ENCODE measurements at regions not wholly inside any gene's neighbourhood (a gene's known extent, or its start where the extent isn't known, plus 50 kb on each side); places are given as distances from the start of the nearest gene placed in this dataset.

GRCh38 chr10:55051515-55051914, 250.5 kb upstream of the PCDH15 start:
- no peak for DNase-seq (ENCODE audit: extremely low read depth, low read depth)

DNA sequence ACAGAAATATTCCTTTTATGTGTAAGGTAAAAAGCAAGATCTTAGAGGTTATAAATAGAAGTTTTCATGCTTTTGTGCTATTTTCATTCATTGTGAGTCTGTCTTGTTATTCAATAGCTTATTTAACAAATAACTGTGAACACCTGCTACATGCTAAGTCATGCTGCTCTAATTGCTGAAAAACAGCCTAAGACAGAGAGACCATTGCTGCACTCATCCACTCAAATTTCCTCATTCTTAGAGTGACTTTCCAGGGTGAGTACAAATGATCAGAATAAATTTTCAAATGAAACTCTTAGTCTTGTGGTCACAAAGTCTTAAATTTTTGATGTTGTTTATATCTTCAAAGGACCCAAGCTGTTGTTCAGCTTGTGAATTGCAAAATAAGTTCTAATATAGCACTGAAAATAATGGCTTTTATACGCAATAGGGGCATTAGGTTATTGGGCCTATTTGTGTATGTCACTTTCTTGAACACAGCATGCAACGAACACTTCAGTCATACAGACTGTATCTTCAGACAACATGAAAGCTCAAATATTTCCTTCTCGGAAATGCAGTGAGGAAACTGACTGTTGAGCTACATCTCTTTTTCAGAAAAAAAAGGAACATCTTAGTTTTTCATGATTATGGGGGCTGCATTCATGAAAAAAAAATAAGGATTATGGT, 247.9 kb upstream of the PCDH15 start:
- DNase-seq (ENCODE audit: extremely low read depth, low read depth) = no peak

- DNase-seq (ENCODE audit: extremely low read depth, low read depth) = no peak
Observed at GRCh38 chr10:55043540-55043939, 242.5 kb upstream of the PCDH15 start.

DNA sequence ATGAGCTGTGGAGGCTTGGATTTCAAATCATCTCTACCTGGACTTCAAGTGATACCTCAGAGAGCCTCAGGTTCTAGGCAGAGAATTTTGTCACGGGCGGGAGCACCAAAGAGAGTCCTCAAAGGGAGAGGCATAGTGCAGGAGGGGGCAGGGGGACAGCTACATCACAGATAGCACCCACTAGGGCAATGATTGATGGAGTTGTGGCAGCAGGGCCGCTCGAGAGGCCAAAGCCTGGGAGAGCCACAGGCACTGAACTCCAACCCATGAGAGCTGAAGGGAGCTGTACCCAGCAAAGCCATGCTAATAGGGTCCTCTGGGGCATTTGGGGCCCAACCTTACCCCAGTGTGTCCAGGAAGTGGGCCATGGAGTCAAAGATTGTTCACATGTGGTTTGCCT, 232.0 kb upstream of the PCDH15 start:
- no peak for DNase-seq (ENCODE audit: extremely low read depth, low read depth)

- no peak for DNase-seq (ENCODE audit: extremely low read depth, low read depth)
Observed at GRCh38 chr10:55024713-55025112, 223.7 kb upstream of the PCDH15 start.

GRCh38 chr10:55019439-55019838, 218.4 kb upstream of the PCDH15 start:
- DNase-seq (ENCODE audit: extremely low read depth, low read depth) = no peak

GRCh38 chr10:55013318-55013717, 212.3 kb upstream of the PCDH15 start:
- DNase-seq (ENCODE audit: extremely low read depth, low read depth) = no peak

- no peak for DNase-seq (ENCODE audit: extremely low read depth, low read depth)
Observed at GRCh38 chr10:55002420-55002819, 201.4 kb upstream of the PCDH15 start.

DNA sequence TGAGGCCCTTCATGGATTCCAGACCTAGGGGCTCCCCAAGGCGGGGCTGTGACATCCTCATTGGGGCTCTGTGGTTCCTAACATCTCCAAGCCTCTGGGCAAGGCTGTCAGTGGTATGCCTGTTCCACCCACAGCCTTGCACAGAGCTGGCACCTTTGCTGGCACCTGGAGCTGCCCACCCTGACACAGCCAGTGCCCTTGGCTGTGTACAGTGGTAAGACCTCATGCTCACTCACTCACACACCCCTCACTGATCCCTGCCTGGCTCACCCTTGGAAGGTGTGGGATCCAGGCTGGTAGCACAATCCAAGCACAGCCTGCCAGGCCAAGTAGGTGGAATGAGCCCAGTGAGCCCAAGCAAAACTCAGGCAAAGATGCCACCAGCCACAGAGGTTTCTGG, 200.4 kb upstream of the PCDH15 start:
- DNase-seq (ENCODE audit: extremely low read depth, low read depth) = no peak

DNA sequence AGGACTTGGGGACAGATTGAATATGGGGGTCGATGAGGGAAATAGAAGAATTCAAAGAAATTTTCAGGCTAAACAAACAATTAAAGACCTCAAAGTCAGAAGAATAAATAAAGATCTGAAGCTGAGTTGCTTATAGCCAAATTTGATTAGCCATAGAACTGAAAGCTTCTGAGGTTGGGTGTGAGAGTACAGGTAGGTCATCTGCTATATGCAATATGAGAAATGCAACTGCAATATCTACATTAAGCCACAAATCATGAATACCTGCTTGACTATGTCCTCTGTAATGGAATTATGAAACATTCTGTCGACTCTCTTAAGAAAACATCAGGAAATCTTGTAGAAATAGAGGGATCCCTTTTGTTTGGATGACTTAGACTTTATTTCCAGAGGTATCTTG, 192.1 kb upstream of the PCDH15 start:
- no peak for DNase-seq (ENCODE audit: extremely low read depth, low read depth)

DNA sequence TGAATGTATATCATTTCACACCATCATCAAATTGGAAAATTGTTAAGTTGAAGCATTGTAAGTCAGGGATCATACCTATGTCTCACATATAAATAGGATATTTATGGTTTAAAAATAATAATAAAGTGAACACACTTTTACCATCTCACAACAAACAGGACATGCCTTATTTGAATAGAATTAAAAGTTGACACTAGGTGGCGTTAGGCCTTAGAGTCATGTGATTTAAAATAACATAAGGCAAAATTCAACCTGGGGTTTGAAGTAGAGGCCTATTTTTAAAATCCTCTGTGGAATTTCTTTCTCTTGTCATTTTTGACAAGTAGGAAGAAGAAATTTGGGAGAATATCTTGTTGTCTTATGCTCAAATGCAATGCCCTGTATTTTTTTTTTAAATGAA, 184.7 kb upstream of the PCDH15 start:
- DNase-seq (ENCODE audit: extremely low read depth, low read depth) = peak; percentile 19

DNA sequence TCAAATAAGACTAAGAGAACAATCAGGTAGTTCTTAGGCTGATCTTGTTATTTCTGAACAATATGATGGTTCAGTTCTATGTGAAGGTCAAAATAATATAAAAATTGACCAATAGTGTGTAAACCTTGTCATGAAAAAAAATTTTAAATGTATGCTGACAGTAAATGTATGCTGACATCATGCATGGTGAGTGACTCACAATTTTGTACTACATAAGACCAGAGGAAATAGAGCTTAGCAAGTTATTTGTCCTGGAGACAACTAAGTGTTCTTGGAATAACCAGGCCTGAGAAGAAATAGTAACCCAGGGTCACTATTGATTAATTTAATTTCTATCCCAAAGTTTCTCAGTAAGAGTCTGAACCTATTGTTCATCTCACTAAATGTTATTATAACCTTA, 182.2 kb upstream of the PCDH15 start:
- no peak for DNase-seq (ENCODE audit: extremely low read depth, low read depth)

DNA sequence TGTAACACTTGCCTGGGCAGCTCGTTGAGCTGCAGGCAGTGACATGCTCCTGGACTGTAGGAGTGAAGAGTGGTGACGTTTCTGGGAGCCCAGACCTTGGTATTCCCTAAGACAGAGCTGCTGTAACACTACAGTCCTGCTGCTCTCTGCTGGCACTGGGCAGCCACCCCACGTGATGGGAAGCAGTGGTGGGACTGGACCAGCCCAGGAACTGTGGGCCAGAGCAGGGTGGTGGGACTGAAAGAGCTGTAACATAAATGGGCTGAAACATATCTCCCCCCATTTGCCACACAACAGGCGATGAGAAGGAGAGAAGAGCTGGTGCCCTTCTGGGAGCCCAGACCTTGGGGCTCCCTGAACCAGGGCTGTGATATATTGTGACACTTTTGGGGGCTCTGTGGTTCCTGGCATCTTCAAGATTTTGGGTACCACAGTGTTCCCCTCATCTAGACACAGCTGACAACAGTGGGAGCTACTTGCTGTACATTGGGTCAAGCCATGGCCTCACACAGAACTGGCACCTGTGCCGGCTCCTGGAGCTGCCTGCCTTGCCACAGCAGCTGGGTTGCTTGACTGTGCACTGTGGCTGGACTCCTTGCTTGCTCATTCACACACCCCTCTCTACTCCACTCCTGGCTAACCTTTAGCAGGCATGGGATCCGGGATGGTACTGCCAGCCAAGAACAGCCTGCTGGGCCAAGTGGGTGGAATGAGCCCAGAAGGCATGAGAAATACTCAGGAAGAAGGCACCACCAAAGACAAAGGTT, 161.3 kb upstream of the PCDH15 start:
- no peak for DNase-seq (ENCODE audit: extremely low read depth, low read depth)

GRCh38 chr10:54961040-54961439, 160.0 kb upstream of the PCDH15 start:
- no peak for DNase-seq (ENCODE audit: extremely low read depth, low read depth)

- DNase-seq (ENCODE audit: extremely low read depth, low read depth) = no peak
Observed at GRCh38 chr10:54958844-54959243, 157.8 kb upstream of the PCDH15 start.

DNA sequence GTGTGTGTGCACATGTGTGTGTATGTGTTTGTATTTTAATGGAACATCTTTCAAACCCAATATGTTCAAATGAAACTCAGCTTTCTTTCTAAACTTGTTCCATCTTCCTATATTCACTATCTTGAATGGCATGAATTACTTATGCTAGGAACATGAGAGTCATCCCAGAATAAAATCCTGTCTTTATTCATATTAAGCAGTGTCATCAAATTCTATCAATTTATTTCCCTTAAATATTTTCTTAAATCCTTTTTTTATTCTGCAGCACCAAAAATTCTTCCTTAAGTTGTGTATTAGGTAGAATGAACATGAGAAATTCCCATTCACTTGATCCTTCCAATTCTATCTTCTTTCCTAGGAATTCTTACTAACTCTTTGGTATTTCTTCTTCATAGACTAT, 146.6 kb upstream of the PCDH15 start:
- no peak for DNase-seq (ENCODE audit: extremely low read depth, low read depth)

GRCh38 chr10:54940418-54940817, 139.4 kb upstream of the PCDH15 start:
- DNase-seq (ENCODE audit: extremely low read depth, low read depth) = no peak

GRCh38 chr10:54914049-54914448, 113.0 kb upstream of the PCDH15 start:
- DNase-seq (ENCODE audit: extremely low read depth, low read depth) = no peak

GRCh38 chr10:54909165-54909564, 108.1 kb upstream of the PCDH15 start:
- no peak for DNase-seq (ENCODE audit: extremely low read depth, low read depth)

GRCh38 chr10:54908019-54908418, 107.0 kb upstream of the PCDH15 start:
- DNase-seq (ENCODE audit: extremely low read depth, low read depth) = no peak

- DNase-seq (ENCODE audit: extremely low read depth, low read depth) = no peak
Observed at GRCh38 chr10:54906940-54907339, 105.9 kb upstream of the PCDH15 start.

DNA sequence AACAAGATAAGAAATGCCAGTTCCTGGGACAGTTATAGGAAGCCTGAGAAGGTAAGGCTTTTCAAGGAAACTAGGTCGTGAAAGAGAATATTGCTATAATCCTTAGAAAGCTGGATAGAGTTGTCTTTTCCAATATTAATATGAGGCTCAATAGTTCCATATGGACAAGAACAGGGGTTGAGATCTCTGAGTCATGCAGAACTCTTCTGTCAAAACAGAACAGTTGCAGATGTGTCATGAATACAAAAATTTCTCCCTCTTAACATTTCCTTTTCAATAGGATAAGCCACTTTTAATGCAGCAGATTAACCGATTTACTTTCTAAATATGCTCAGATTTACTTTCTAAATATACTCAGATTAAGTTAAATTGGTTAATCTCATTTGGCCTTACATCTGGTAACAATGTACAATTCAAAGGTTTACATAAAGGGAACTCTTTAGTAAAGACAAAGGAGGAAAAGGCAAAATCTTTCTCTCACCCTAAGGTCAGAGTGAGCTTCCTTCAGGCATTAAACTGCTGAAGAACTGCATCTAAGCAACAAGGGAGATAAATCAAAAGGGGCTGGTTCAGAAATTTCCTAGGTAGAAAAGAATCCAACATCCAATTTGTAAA, 104.7 kb upstream of the PCDH15 start:
- no peak for DNase-seq (ENCODE audit: extremely low read depth, low read depth)

Data from NCI-H460 (cell line).